ENCODE measurements at regions not wholly inside any gene's neighbourhood (a gene's known extent, or its start where the extent isn't known, plus 50 kb on each side); places are given as distances from the start of the nearest gene placed in this dataset.
"Not testable (repeated sequence)": the region's sequence is repeated elsewhere in the genome, so short reads cannot be mapped to it uniquely, and the experiment has no call there.

- DNase-seq (ENCODE audit: low spot score) = no peak
Measured at GRCh38 chr9:96064826-96065481, 189.5 kb downstream of the ERCC6L2 start.

- no peak for DNase-seq (ENCODE audit: low spot score)
Measured at GRCh38 chr9:96062854-96063253, 187.4 kb downstream of the ERCC6L2 start.

- peak; percentile 7 for DNase-seq (ENCODE audit: low spot score)
Measured at GRCh38 chr9:96062031-96062430, 186.5 kb downstream of the ERCC6L2 start.

GRCh38 chr9:96061293-96061987, 185.9 kb downstream of the ERCC6L2 start:
- DNase-seq (ENCODE audit: low spot score) = peak; percentile 77

GRCh38 chr9:96058218-96058617, 182.7 kb downstream of the ERCC6L2 start:
- no peak for DNase-seq (ENCODE audit: low spot score)

- no peak for DNase-seq (ENCODE audit: low spot score)
Measured at GRCh38 chr9:96057155-96057554, 181.7 kb downstream of the ERCC6L2 start.

GRCh38 chr9:96056226-96056625, 180.7 kb downstream of the ERCC6L2 start:
- peak; percentile 58 for DNase-seq (ENCODE audit: low spot score)

GRCh38 chr9:96054248-96054647, 178.8 kb downstream of the ERCC6L2 start:
- DNase-seq (ENCODE audit: low spot score) = not testable (repeated sequence)

GRCh38 chr9:96052686-96053085, 177.2 kb downstream of the ERCC6L2 start:
- DNase-seq (ENCODE audit: low spot score) = no peak

- DNase-seq (ENCODE audit: low spot score) = no peak
Measured at GRCh38 chr9:96051423-96051822, 175.9 kb downstream of the ERCC6L2 start.

- no peak for DNase-seq (ENCODE audit: low spot score)
Measured at GRCh38 chr9:96050861-96051155, 175.3 kb downstream of the ERCC6L2 start.

GRCh38 chr9:96050048-96050860, 174.8 kb downstream of the ERCC6L2 start:
- no peak for DNase-seq (ENCODE audit: low spot score)

- DNase-seq (ENCODE audit: low spot score) = peak; percentile 95
Measured at GRCh38 chr9:96048956-96049831, 173.7 kb downstream of the ERCC6L2 start.

- DNase-seq (ENCODE audit: low spot score) = peak; percentile 64
Measured at GRCh38 chr9:96048104-96048955, 172.8 kb downstream of the ERCC6L2 start.

- DNase-seq (ENCODE audit: low spot score) = no peak
Measured at GRCh38 chr9:96047741-96048103, 172.2 kb downstream of the ERCC6L2 start.

- DNase-seq (ENCODE audit: low spot score) = no peak
Measured at GRCh38 chr9:96047116-96047639, 171.7 kb downstream of the ERCC6L2 start.

GRCh38 chr9:96045811-96046210, 170.3 kb downstream of the ERCC6L2 start:
- no peak for DNase-seq (ENCODE audit: low spot score)

- DNase-seq (ENCODE audit: low spot score) = no peak
Measured at GRCh38 chr9:96044401-96044800, 168.9 kb downstream of the ERCC6L2 start.

- no peak for DNase-seq (ENCODE audit: low spot score)
Measured at GRCh38 chr9:96040591-96041461, 165.3 kb downstream of the ERCC6L2 start.

- no peak for DNase-seq (ENCODE audit: low spot score)
Measured at GRCh38 chr9:96038914-96039313, 163.4 kb downstream of the ERCC6L2 start.
